H9 (cell line): ENCODE measurements at regions not wholly inside any gene's neighbourhood (a gene's known extent, or its start where the extent isn't known, plus 50 kb on each side); places are given as distances from the start of the nearest gene placed in this dataset.

Experiments
- DNase-seq: peaks from one replicate; pipeline ENCODE4 v3.0.0-alpha.2; 2017
- H2AFZ ChIP-seq: one replicate; pipeline ENCODE4 v1.6.1; 2013; ENCODE audit warnings: mild to moderate bottlenecking, low read length, control low read depth, moderate library complexity
- H2AK5ac ChIP-seq: 2 replicates; pipeline ENCODE4 v1.6.1; 2013; ENCODE audit warnings: low read length, control low read depth, mixed read lengths; ENCODE audit not compliant: insufficient read length
- H2BK120ac ChIP-seq: one replicate; pipeline ENCODE4 v1.6.1; 2013; ENCODE audit warnings: low read depth, mild to moderate bottlenecking, low read length, control low read depth, inconsistent platforms; ENCODE audit not compliant: poor library complexity, severe bottlenecking
- H2BK12ac ChIP-seq: 2 replicates; pipeline ENCODE4 v1.6.1; 2013; ENCODE audit warnings: low read length, control low read depth, mixed read lengths, low read depth; ENCODE audit not compliant: insufficient read length
- H2BK15ac ChIP-seq: 2 replicates; pipeline ENCODE4 v1.6.1; 2013; ENCODE audit warnings: low read depth, low read length, control low read depth
- H2BK20ac ChIP-seq: one replicate; pipeline ENCODE4 v1.6.1; 2013; ENCODE audit warnings: low read depth, mild to moderate bottlenecking, low read length, control low read depth, inconsistent platforms; ENCODE audit not compliant: poor library complexity, severe bottlenecking
- H2BK5ac ChIP-seq: 2 replicates; pipeline ENCODE4 v1.6.1; 2013; ENCODE audit warnings: low read length, control low read depth, mixed read lengths; ENCODE audit not compliant: insufficient read length
- H3K14ac ChIP-seq: 2 replicates; pipeline ENCODE4 v1.6.1; 2013; ENCODE audit warnings: low read length, control low read depth; ENCODE audit not compliant: insufficient read depth
- H3K18ac ChIP-seq: 2 replicates; pipeline ENCODE4 v1.6.1; 2013; ENCODE audit warnings: low read depth, mild to moderate bottlenecking, mixed read lengths, low read length, control low read depth; ENCODE audit not compliant: insufficient read length
- H3K23ac ChIP-seq: 2 replicates; pipeline ENCODE4 v1.6.1; 2013; ENCODE audit warnings: low read length, control low read depth, mixed read lengths, low read depth; ENCODE audit not compliant: insufficient read length
- H3K23me2 ChIP-seq: 2 replicates; pipeline ENCODE4 v1.6.1; 2013; ENCODE audit warnings: low read depth, mild to moderate bottlenecking, mixed read lengths, low read length, control low read depth; ENCODE audit not compliant: insufficient read length, poor library complexity, severe bottlenecking
- H3K27ac ChIP-seq: 2 replicates; pipeline ENCODE4 v1.5.1; 2013; ENCODE audit warnings: low read length, control low read depth, mixed read lengths, low read depth; ENCODE audit not compliant: insufficient read length
- H3K27me3 ChIP-seq: 2 replicates; pipeline ENCODE4 v1.6.1; 2013; ENCODE audit warnings: low read length, control low read depth, inconsistent platforms; ENCODE audit not compliant: insufficient read depth
- H3K4ac ChIP-seq: 2 replicates; pipeline ENCODE4 v1.6.1; 2013; ENCODE audit warnings: low read depth, mild to moderate bottlenecking, control low read depth, inconsistent platforms, low read length, moderate library complexity
- H3K4me1 ChIP-seq: 2 replicates; pipeline ENCODE4 v1.6.1; 2013; ENCODE audit warnings: low read length, control low read depth, inconsistent platforms; ENCODE audit not compliant: insufficient read depth
- H3K4me2 ChIP-seq: 2 replicates; pipeline ENCODE4 v1.6.1; 2013; ENCODE audit warnings: low read length, control low read depth, mixed read lengths; ENCODE audit not compliant: insufficient read length, insufficient read depth
- H3K56ac ChIP-seq: 2 replicates; pipeline ENCODE4 v1.6.1; 2013; ENCODE audit warnings: low read depth, mild to moderate bottlenecking, mixed read lengths, low read length, control low read depth; ENCODE audit not compliant: insufficient read length
- H3K79me1 ChIP-seq: 2 replicates; pipeline ENCODE4 v1.6.1; 2013; ENCODE audit warnings: low read depth, mild to moderate bottlenecking, moderate library complexity, low read length, control low read depth, inconsistent platforms; ENCODE audit not compliant: insufficient read depth, poor library complexity, severe bottlenecking
- H3K79me2 ChIP-seq: 2 replicates; pipeline ENCODE4 v1.6.1; 2013; ENCODE audit warnings: low read length, control low read depth, inconsistent platforms; ENCODE audit not compliant: insufficient read depth
- H3K9ac ChIP-seq: 2 replicates; pipeline ENCODE4 v1.6.1; 2013; ENCODE audit warnings: low read length, control low read depth, mixed read lengths; ENCODE audit not compliant: insufficient read length; ENCODE audit errors: extremely low read depth
- H3K9me3 ChIP-seq: one replicate; pipeline ENCODE4 v1.6.1; 2013; ENCODE audit warnings: low read depth, low read length, inconsistent platforms; ENCODE audit not compliant: control insufficient read depth
- H3T11ph ChIP-seq: one replicate; pipeline ENCODE4 v1.6.1; 2013; ENCODE audit warnings: mild to moderate bottlenecking, low read length, control low read depth, inconsistent platforms
- H4K20me1 ChIP-seq: one replicate; pipeline ENCODE4 v1.6.1; 2013; ENCODE audit not compliant: control insufficient read depth, insufficient read length, insufficient read depth
- H4K5ac ChIP-seq: 2 replicates; pipeline ENCODE4 v1.6.1; 2013; ENCODE audit warnings: low read depth, mild to moderate bottlenecking, mixed read lengths, low read length, control low read depth; ENCODE audit not compliant: insufficient read length
- H4K8ac ChIP-seq: replicated peaks from 2 replicates; pipeline ENCODE4 v1.6.1; 2013; ENCODE audit warnings: low read length, control low read depth, mixed read lengths, low read depth; ENCODE audit not compliant: insufficient read length
- H4K91ac ChIP-seq: 2 replicates; pipeline ENCODE4 v1.6.1; 2013; ENCODE audit warnings: low read depth, mild to moderate bottlenecking, moderate library complexity, mixed read lengths, low read length, control low read depth; ENCODE audit not compliant: insufficient read length
- H3K27ac Mint-ChIP-seq, 3 experiments: 2 replicates in 2 of 3; 3 replicates in 1 of 3; pipeline ENCODE4 v1.8.0; 2020 to 2021; ENCODE audit warnings: mixed read lengths in 3 of 3, mild to moderate bottlenecking in 1 of 3, moderate library complexity in 1 of 3
- H3K27me3 Mint-ChIP-seq: 2 replicates; pipeline ENCODE4 v1.8.0; 2021; ENCODE audit warnings: low read depth, mild to moderate bottlenecking, moderate library complexity, mixed read lengths
- H3K36me3 Mint-ChIP-seq, 3 experiments: 2 replicates in 2 of 3; 3 replicates in 1 of 3; pipeline ENCODE4 v1.8.0; 2020 to 2021; ENCODE audit warnings: low read depth in 3 of 3, mixed read lengths in 3 of 3; ENCODE audit not compliant: insufficient read depth in 1 of 3
- H3K4me1 Mint-ChIP-seq, 2 experiments: 2 replicates each; pipeline ENCODE4 v1.8.0; 2020; ENCODE audit warnings: mixed read lengths in 2 of 2
- H3K4me3 Mint-ChIP-seq, 2 experiments: 2 replicates in 1 of 2; 3 replicates in 1 of 2; pipeline ENCODE4 v1.8.0; 2020 to 2021; ENCODE audit warnings: mild to moderate bottlenecking in 2 of 2, mixed read lengths in 2 of 2, moderate library complexity in 1 of 2
- H3K9me3 Mint-ChIP-seq, 2 experiments: 2 replicates in 1 of 2; 3 replicates in 1 of 2; pipeline ENCODE4 v1.8.0; 2020; ENCODE audit warnings: mild to moderate bottlenecking in 2 of 2, mixed read lengths in 2 of 2, moderate library complexity in 1 of 2
- CTCF ChIP-seq: fragments of 200-600 bp; sonication (generic); conservative IDR thresholded peaks from 3 replicates; pipeline ENCODE4 v1.8.0; 2021; ENCODE audit warnings: antibody characterized with exemption, mild to moderate bottlenecking
- WGBS: extraction: QIAGEN DNeasy Blood & Tissue Kit; methylation state at CpG from one replicate; pipeline ENCODE4 v1.1.7; 2013; ENCODE audit warnings: missing lambda C conversion rate, low lambda C conversion rate, mixed read lengths; ENCODE audit not compliant: insufficient read length; ENCODE audit errors: extremely low coverage; 5-methylcytosine and 5-hydroxymethylcytosine counted together

GRCh38 chr2:129728035-129728972 is 251.2 kb upstream of the RAB6C start:
- no peak overlapping the region for H2BK15ac ChIP-seq
- H3K56ac ChIP-seq: no peak overlapping the region
- H2BK12ac ChIP-seq: no peak overlapping the region
- no peak overlapping the region for H3K14ac ChIP-seq
- TF ChIP-seq CTCF: no peak
- H3K4me1 Mint-ChIP-seq: peaks cover 6% of the 10 kb centered on the region in 2 experiments
- no peaks in the 10 kb centered on the region for H3K79me2 ChIP-seq
- no peaks in the 10 kb centered on the region for H4K20me1 ChIP-seq
- no peaks in the 10 kb centered on the region for H3K23me2 ChIP-seq
- WGBS: no CpG with 5 or more reads among the region's 14 CpGs
- no peak overlapping the region for H3K4me2 ChIP-seq
- no peaks in the 10 kb centered on the region for H3K9me3 ChIP-seq
- H3K27me3 Mint-ChIP-seq: no peaks in the 10 kb centered on the region
- no peak overlapping the region for H2AFZ ChIP-seq
- no peak overlapping the region for H3T11ph ChIP-seq
- H3K27ac Mint-ChIP-seq: peak overlapping the region in 1 of 3 experiments; percentile 33; a peak in 1 of 7 replicates
- H2AK5ac ChIP-seq: no peak overlapping the region
- H3K27ac ChIP-seq: no peak overlapping the region
- H3K4ac ChIP-seq: no peak overlapping the region
- no peak overlapping the region for H2BK120ac ChIP-seq
- H3K79me1 ChIP-seq: no peaks in the 10 kb centered on the region
- no peak overlapping the region for H2BK5ac ChIP-seq
- no peak overlapping the region for H3K4me3 Mint-ChIP-seq
- no peak overlapping the region for H3K9ac ChIP-seq
- no peak overlapping the region for H4K91ac ChIP-seq
- H4K5ac ChIP-seq: no peak overlapping the region
- H3K36me3 Mint-ChIP-seq: no peaks in the 10 kb centered on the region
- no peaks in the 10 kb centered on the region for H3K9me3 Mint-ChIP-seq
- no peaks in the 10 kb centered on the region for H3K4me1 ChIP-seq
- DNase-seq: no peak
- no peak overlapping the region for H2BK20ac ChIP-seq
- no peak overlapping the region for H3K23ac ChIP-seq
- no peaks in the 10 kb centered on the region for H3K27me3 ChIP-seq
- H3K18ac ChIP-seq: no peak overlapping the region
- no peak overlapping the region for H4K8ac ChIP-seq
